ENCODE measurements at regions not wholly inside any gene's neighbourhood (a gene's known extent, or its start where the extent isn't known, plus 50 kb on each side); places are given as distances from the start of the nearest gene placed in this dataset.

DNA sequence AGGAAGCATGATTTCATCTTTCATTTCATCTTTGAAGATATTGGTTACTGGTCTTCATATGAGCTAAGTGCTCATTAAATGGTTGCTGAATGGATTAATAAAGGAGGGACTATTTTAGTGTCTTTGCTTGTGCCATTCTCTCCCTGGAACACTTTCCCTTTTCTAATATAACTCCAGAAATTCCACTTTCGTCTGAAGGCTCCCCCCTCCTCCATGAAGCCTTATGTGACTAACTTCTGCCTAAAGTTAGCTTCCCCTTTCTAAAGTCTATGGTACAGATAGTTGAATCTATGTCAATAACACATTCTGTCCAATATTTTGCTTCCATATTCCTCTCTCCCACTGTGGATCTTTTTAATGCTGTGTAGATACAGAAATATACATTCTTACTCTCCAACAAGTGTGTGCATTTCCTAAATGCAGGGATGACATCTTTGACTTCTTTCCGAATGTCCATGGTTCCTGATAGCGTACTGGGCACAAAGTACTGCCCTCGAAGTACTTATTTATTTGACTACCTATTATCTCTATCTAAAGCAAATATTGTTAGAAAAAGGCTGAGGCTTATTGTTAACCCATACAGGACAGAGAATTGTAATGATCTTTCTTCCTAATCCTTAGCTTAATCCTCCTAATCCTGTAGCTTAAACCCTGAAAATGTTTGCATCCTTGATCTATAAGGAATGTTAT, 84.7 kb upstream of the ELOVL5 start:
- H4K20me1 ChIP-seq (ENCODE audit: control insufficient read depth, insufficient read depth), result no peaks in the 10 kb centered on the region
- H3K4me1 ChIP-seq (ENCODE audit: control insufficient read depth, insufficient read depth, low read length), result no peaks in the 10 kb centered on the region
- SMC1A ChIA-PET (ENCODE audit: uncharacterized antibody, unreplicated experiment), result interaction anchor here (0.9 to 13.0 kb wide), 28 partner anchors 8 to 265 kb away, joined by 3 to 229 read pairs (median 5); partner anchors contain the start of gene ELOVL5
- FAIRE-seq (no peak), DNase-seq (ENCODE audit: low read depth, low spot score) (no peak), ATAC-seq (no peak)
- no TSS peak for BruUV-seq (replicated peaks)
- H3K4me2 ChIP-seq (ENCODE audit: control insufficient read depth, insufficient read depth), result no peak overlapping the region
- no peak overlapping the region for H3K27ac ChIP-seq (ENCODE audit: control insufficient read depth, insufficient read depth)
- H3K9me3 ChIP-seq (replicated peaks; ENCODE audit: control insufficient read depth, insufficient read depth, low read length), result no peaks in the 10 kb centered on the region
- TF ChIP-seq SRF (IDR thresholded peaks at IDR 0.05; ENCODE audit: low read depth in 2 of 2, low read length in 2 of 2), result no peak
- TF ChIP-seq SP1 (IDR thresholded peaks at IDR 0.05; ENCODE audit: low read depth, low read length), result no peak
- no peak for TF ChIP-seq MYB (IDR thresholded peaks at IDR 0.05; ENCODE audit: borderline replicate concordance, low read depth, low read length)
- no peak for TF ChIP-seq KLF5 (IDR thresholded peaks at IDR 0.05; ENCODE audit: partially characterized antibody)
- TF ChIP-seq TCF12 (IDR thresholded peaks at IDR 0.05; ENCODE audit: low read depth, low read length), result no peak
- no peak for TF ChIP-seq WRNIP1 (IDR thresholded peaks at IDR 0.05; ENCODE audit: borderline replicate concordance, low read depth, low read length)
- CTCF ChIA-PET, result interaction anchor here (0.6 to 13.1 kb wide), 14 partner anchors 14 to 286 kb away, joined by 3 to 225 read pairs (median 4); no protein-coding TSS in a partner anchor
- RAD21 ChIA-PET (ENCODE audit: unreplicated experiment), result interaction anchor here (0.9 to 9.5 kb wide), 19 partner anchors 7 to 263 kb away, joined by 3 to 125 read pairs (median 7); no protein-coding TSS in a partner anchor
- POLR2A ChIA-PET, result interaction anchor here (0.7 to 2.1 kb wide), 7 partner anchors 9 to 252 kb away, joined by 3 to 9 read pairs (median 3); no protein-coding TSS in a partner anchor
- WGBS (ENCODE audit: insufficient coverage, insufficient replicate concordance, low lambda C conversion rate, missing lambda C conversion rate), result 46% methylated on average over 4 of the region's 4 CpGs
- H2AFZ ChIP-seq (ENCODE audit: control insufficient read depth, low read depth, low read length), result no peak overlapping the region
- H3K79me2 ChIP-seq (ENCODE audit: control insufficient read depth, insufficient read depth, low read length), result no peaks in the 10 kb centered on the region
- in situ Hi-C loops (cut with MboI) (no loop called here), intact Hi-C loops (cut with micrococcal nuclease; ENCODE audit: unreplicated experiment) (no loop called here)
- no peaks in the 10 kb centered on the region for H3K27me3 ChIP-seq (replicated peaks in 1 of 2; ENCODE audit: control insufficient read depth in 2 of 2, insufficient read depth in 2 of 2, low read length in 1 of 2)
- H3K9ac ChIP-seq (ENCODE audit: control insufficient read depth, insufficient read depth, low read length), result no peak overlapping the region
- no peak overlapping the region for H3K4me3 ChIP-seq
- H3K36me3 ChIP-seq (ENCODE audit: control insufficient read depth in 2 of 2, insufficient read depth in 2 of 2, low read length in 1 of 2), result no peaks in the 10 kb centered on the region

Data from GM12878 (cell line).